ENCODE measurements at regions not wholly inside any gene's neighbourhood (a gene's known extent, or its start where the extent isn't known, plus 50 kb on each side); places are given as distances from the start of the nearest gene placed in this dataset.

GRCh38 chr2:211085056-211085680 is 528.8 kb downstream of the CPS1 start:
- Histone ChIP-seq H3K27ac (ENCODE audit: low read depth in 1 of 2, low read length in 2 of 2) (no peak overlapping the region), H3K4me1 (ENCODE audit: control insufficient read depth in 1 of 2, insufficient read depth in 2 of 2, low read length in 2 of 2) (no peaks in the 10 kb centered on the region), H3K27me3 (ENCODE audit: control insufficient read depth in 2 of 2, insufficient read depth in 2 of 2, low read length in 2 of 2) (no peaks in the 10 kb centered on the region), H3K36me3 (replicated peaks in 1 of 2; ENCODE audit: control insufficient read depth in 1 of 2, insufficient read depth in 2 of 2, low read length in 2 of 2) (no peaks in the 10 kb centered on the region), H3K79me2 (ENCODE audit: insufficient read depth, low read length) (no peaks in the 10 kb centered on the region), H2AFZ (ENCODE audit: insufficient read depth, low read depth, low read length, poor library complexity, severe bottlenecking) (no peak overlapping the region), H4K20me1 (ENCODE audit: insufficient read depth, low read length) (no peaks in the 10 kb centered on the region), H3K4me3 (replicated peaks in 1 of 3; ENCODE audit: low read depth in 2 of 3, low read length in 3 of 3) (no peak overlapping the region), H3K4me2 (replicated peaks; ENCODE audit: extremely low read depth, low read length, poor library complexity, severe bottlenecking) (no peak overlapping the region), H3K9me3 (replicated peaks in 1 of 2; ENCODE audit: control insufficient read depth in 1 of 2, insufficient read depth in 1 of 2, low read length in 2 of 2) (no peaks in the 10 kb centered on the region), H3K9ac (ENCODE audit: insufficient read depth, low read length, poor library complexity, severe bottlenecking) (no peak overlapping the region)
- peak; percentile 54 for TF ChIP-seq CTCF (IDR thresholded peaks at IDR 0.05)
- Mint-ChIP-seq H3K36me3 (no peaks in the 10 kb centered on the region), H3K4me3 (no peak overlapping the region), H3K4me1 (no peaks in the 10 kb centered on the region), H3K27ac (no peak overlapping the region), H3K27me3 (ENCODE audit: low read depth in 3 of 3) (peaks cover 0 to 2% (median 0%) of the 10 kb centered on the region in 3 donors), H3K9me3 (no peaks in the 10 kb centered on the region)
- WGBS (ENCODE audit: insufficient coverage): no CpG with 5 or more reads among the region's 5 CpGs
- intact Hi-C loops (cut with micrococcal nuclease): no loop called here
- DNase-seq: no peak

DNA sequence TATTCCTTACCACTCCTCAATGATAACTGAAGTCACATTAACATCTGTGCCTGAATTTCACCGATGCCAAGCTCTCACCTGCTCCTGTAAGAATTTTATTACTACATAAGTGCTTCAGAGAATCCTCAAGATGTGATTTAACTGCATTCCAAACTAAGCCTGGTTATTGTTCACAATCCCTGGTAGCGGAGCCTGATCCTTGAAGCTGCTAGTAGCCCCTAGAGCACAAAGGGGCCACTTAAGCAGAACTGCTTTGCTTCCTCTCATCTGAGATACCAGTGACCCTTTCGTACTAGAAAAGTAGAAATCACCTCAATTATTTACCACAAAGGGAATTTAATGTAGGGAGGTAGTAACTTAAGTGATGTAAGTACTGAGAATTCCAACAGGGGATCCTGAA is 529.6 kb downstream of the CPS1 start:
- no peaks in the 10 kb centered on the region for H3K4me1 Mint-ChIP-seq
- Histone ChIP-seq H3K79me2 (ENCODE audit: insufficient read depth, low read length) (no peaks in the 10 kb centered on the region), H3K4me3 (replicated peaks in 1 of 3; ENCODE audit: low read depth in 2 of 3, low read length in 3 of 3) (no peak overlapping the region), H3K4me2 (replicated peaks; ENCODE audit: extremely low read depth, low read length, poor library complexity, severe bottlenecking) (no peak overlapping the region), H3K9me3 (replicated peaks in 1 of 2; ENCODE audit: control insufficient read depth in 1 of 2, insufficient read depth in 1 of 2, low read length in 2 of 2) (no peaks in the 10 kb centered on the region), H4K20me1 (ENCODE audit: insufficient read depth, low read length) (no peaks in the 10 kb centered on the region), H3K4me1 (ENCODE audit: control insufficient read depth in 1 of 2, insufficient read depth in 2 of 2, low read length in 2 of 2) (no peaks in the 10 kb centered on the region), H3K27me3 (ENCODE audit: control insufficient read depth in 2 of 2, insufficient read depth in 2 of 2, low read length in 2 of 2) (no peaks in the 10 kb centered on the region), H3K27ac (ENCODE audit: low read depth in 1 of 2, low read length in 2 of 2) (no peak overlapping the region), H3K9ac (ENCODE audit: insufficient read depth, low read length, poor library complexity, severe bottlenecking) (no peak overlapping the region), H2AFZ (ENCODE audit: insufficient read depth, low read depth, low read length, poor library complexity, severe bottlenecking) (no peak overlapping the region), H3K36me3 (replicated peaks in 1 of 2; ENCODE audit: control insufficient read depth in 1 of 2, insufficient read depth in 2 of 2, low read length in 2 of 2) (no peaks in the 10 kb centered on the region)
- H3K27me3 Mint-ChIP-seq (ENCODE audit: low read depth in 3 of 3): peaks cover 0 to 2% (median 0%) of the 10 kb centered on the region in 3 donors
- intact Hi-C loops (cut with micrococcal nuclease): no loop called here
- TF ChIP-seq CTCF (IDR thresholded peaks at IDR 0.05): no peak
- H3K36me3 Mint-ChIP-seq: no peaks in the 10 kb centered on the region
- no peak for DNase-seq
- H3K4me3 Mint-ChIP-seq: no peak overlapping the region
- no peaks in the 10 kb centered on the region for H3K9me3 Mint-ChIP-seq
- no peak overlapping the region for H3K27ac Mint-ChIP-seq
- WGBS (ENCODE audit: insufficient coverage): 70% methylated on average over 2 of the region's 3 CpGs
